ENCODE measurements at regions not wholly inside any gene's neighbourhood (a gene's known extent, or its start where the extent isn't known, plus 50 kb on each side); places are given as distances from the start of the nearest gene placed in this dataset.

DNA sequence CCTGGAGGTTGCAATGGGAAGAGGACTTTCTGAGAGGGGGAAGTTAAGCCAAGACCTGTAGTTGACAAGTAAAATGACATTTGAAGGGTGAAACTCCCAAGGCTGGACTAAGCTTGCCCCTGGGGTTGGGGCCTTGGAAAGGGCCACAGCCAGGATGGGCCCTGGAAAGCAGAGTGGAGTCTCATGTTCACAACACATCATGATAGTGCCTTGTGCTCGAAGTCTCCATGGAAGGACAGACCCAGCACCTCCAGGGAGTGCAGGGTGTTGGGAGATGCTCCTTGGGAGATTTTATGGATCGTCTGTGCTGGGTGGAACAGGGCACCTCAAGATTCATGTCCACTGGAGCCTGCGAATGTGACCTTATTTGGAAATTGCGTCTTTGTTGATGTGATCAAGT, 55.6 kb upstream of the ACTRT2 start:
- H3K4me1 ChIP-seq (ENCODE audit: insufficient read depth, poor library complexity, severe bottlenecking) = no peaks in the 10 kb centered on the region
- ATAC-seq (ENCODE audit: low read depth) (no peak), DNase-seq (ENCODE audit: low spot score) (no peak)
- H3K27ac ChIP-seq (ENCODE audit: poor library complexity, severe bottlenecking) = no peak overlapping the region
- no peaks in the 10 kb centered on the region for H3K9me3 ChIP-seq (ENCODE audit: severe bottlenecking)
- no peaks in the 10 kb centered on the region for H3K27me3 ChIP-seq (ENCODE audit: insufficient read depth, poor library complexity, severe bottlenecking)
- H3K36me3 ChIP-seq (ENCODE audit: low read depth) = no peaks in the 10 kb centered on the region
- H3K4me3 ChIP-seq (ENCODE audit: severe bottlenecking) = no peak overlapping the region
- TF ChIP-seq, protein P1, sequence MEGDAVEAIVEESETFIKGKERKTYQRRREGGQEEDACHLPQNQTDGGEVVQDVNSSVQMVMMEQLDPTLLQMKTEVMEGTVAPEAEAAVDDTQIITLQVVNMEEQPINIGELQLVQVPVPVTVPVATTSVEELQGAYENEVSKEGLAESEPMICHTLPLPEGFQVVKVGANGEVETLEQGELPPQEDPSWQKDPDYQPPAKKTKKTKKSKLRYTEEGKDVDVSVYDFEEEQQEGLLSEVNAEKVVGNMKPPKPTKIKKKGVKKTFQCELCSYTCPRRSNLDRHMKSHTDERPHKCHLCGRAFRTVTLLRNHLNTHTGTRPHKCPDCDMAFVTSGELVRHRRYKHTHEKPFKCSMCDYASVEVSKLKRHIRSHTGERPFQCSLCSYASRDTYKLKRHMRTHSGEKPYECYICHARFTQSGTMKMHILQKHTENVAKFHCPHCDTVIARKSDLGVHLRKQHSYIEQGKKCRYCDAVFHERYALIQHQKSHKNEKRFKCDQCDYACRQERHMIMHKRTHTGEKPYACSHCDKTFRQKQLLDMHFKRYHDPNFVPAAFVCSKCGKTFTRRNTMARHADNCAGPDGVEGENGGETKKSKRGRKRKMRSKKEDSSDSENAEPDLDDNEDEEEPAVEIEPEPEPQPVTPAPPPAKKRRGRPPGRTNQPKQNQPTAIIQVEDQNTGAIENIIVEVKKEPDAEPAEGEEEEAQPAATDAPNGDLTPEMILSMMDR (IDR thresholded peaks at IDR 0.05; ENCODE audit: poor library complexity, severe bottlenecking) = no peak

DNA sequence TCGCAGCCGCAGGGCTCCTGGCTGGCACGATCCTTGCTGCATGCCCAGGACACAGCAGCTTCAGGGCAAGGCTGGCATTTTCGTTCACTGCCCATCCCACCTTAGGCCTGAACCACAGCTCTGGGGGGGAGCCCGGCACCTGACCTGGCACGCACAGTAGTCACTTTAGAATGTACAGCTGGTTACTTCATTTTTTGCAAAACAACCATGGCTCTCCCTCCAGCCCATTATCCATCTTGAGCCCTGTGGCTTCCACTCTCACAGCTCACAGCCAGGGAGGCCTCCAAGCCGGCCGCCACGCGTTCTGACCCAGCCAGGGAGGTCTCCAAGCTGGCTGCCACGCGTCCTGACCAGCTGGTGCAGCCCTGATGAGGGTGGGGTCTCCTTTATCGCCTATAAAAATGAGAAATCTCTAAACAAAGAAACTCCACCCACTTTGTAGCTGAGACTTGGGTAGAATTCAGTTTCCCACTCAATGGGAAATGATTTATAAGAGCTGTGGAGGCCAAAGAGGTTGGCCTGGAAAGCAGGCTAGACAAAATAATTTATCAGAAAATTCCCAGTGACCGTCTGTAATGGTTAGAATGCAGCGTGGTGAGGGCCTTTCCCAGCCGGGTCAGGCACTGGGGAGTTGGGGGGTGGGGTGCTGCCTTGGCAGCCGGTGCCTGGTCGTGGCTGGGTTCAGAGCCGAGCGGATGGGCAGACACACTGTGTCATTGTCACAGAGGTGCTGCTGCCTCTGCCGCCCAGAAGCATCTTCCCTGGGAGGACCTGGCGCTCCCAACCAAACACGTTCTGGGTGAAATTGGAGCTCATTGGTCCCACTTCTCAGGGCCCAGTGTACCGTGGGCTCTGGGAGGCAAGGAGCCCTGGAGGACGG, 54.6 kb upstream of the ACTRT2 start:
- no peaks in the 10 kb centered on the region for H3K4me1 ChIP-seq (ENCODE audit: insufficient read depth, poor library complexity, severe bottlenecking)
- ATAC-seq (ENCODE audit: low read depth) (no peak), DNase-seq (ENCODE audit: low spot score) (peak; percentile 29)
- H3K36me3 ChIP-seq (ENCODE audit: low read depth) = no peaks in the 10 kb centered on the region
- no peak overlapping the region for H3K27ac ChIP-seq (ENCODE audit: poor library complexity, severe bottlenecking)
- H3K4me3 ChIP-seq (ENCODE audit: severe bottlenecking) = no peak overlapping the region
- TF ChIP-seq, protein P1 (IDR thresholded peaks at IDR 0.05; ENCODE audit: poor library complexity, severe bottlenecking) = no peak
- H3K27me3 ChIP-seq (ENCODE audit: insufficient read depth, poor library complexity, severe bottlenecking) = no peaks in the 10 kb centered on the region
- no peaks in the 10 kb centered on the region for H3K9me3 ChIP-seq (ENCODE audit: severe bottlenecking)

DNA sequence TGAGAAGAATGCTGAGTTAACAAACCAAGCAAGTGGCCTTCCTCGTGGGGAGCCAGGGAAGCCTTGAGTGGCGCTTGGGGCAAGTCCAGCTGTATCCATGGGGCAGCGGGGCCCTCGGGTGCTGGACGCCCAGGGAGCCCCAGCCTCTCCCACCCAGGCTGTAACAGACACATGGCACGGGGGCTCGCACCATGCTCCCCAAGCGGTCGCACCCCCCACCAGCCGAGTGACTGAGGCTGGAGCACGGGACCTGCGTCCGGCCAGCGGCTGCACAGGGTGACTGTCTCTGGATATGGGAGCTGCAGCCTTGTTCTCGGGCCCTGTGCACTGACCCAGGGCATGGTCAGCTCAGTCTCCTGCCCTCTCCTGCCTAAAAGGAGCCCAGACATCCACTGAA, 53.9 kb upstream of the ACTRT2 start:
- TF ChIP-seq, protein P1 (IDR thresholded peaks at IDR 0.05; ENCODE audit: poor library complexity, severe bottlenecking) = no peak
- H3K27me3 ChIP-seq (ENCODE audit: insufficient read depth, poor library complexity, severe bottlenecking) = no peaks in the 10 kb centered on the region

DNA sequence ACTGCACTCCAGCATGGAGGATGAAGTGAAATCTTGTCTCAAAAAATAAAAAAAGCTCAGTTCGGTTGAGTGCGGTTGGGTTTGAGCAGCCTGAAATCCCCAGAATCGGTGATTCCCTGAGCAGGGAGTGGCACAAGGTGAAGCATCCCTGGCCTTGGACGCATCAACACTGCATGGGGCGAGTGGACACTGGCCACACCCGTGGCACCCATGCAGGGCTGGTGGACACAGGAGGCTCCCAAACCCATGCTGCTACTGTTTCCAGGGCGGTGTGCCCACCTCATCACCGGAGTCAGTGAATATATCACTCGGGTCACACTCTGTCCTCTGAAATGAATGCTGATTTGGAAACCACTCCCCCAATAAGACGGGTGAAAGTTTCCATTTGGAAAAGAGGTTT, 53.4 kb upstream of the ACTRT2 start:
- Histone ChIP-seq H3K27me3 (ENCODE audit: insufficient read depth, poor library complexity, severe bottlenecking) (no peaks in the 10 kb centered on the region), H3K4me1 (ENCODE audit: insufficient read depth, poor library complexity, severe bottlenecking) (no peaks in the 10 kb centered on the region), H3K36me3 (ENCODE audit: low read depth) (no peaks in the 10 kb centered on the region), H3K27ac (ENCODE audit: poor library complexity, severe bottlenecking) (no peak overlapping the region), H3K4me3 (ENCODE audit: severe bottlenecking) (no peak overlapping the region), H3K9me3 (ENCODE audit: severe bottlenecking) (no peaks in the 10 kb centered on the region)
- DNase-seq (ENCODE audit: low spot score) = peak; percentile 29
- TF ChIP-seq, protein P1 (IDR thresholded peaks at IDR 0.05; ENCODE audit: poor library complexity, severe bottlenecking) = no peak
- ATAC-seq (ENCODE audit: low read depth) = no peak

More for the DNA sequence above, 53.9 kb upstream of the ACTRT2 start:
- DNase-seq (ENCODE audit: low spot score) (peak; percentile 40), ATAC-seq (ENCODE audit: low read depth) (no peak)
- H3K4me3 ChIP-seq (ENCODE audit: severe bottlenecking) = no peak overlapping the region
- H3K4me1 ChIP-seq (ENCODE audit: insufficient read depth, poor library complexity, severe bottlenecking) = no peaks in the 10 kb centered on the region
- H3K9me3 ChIP-seq (ENCODE audit: severe bottlenecking) = no peaks in the 10 kb centered on the region
- H3K27ac ChIP-seq (ENCODE audit: poor library complexity, severe bottlenecking) = no peak overlapping the region
- H3K36me3 ChIP-seq (ENCODE audit: low read depth) = no peaks in the 10 kb centered on the region

DNA sequence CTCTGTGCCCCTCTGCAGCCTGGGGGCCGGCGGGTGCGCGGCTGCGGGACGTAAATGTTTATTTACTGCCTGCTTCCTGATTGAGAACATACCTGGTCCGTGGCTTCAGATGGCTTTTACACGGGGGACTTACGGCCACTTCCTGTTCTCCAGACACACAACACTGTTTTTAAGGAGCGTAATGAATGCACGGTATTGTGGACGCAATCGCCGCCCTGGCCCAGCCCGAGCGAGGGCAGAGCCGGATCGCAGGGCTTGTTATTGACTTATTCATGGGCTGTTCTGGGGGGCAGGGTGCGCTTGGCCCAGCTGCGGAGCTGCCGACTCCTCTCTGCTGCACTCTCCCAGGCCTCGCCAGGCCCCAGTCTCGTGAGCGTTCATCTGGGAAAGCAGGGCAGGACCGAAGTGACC, 52.8 kb upstream of the ACTRT2 start:
- Histone ChIP-seq H3K4me3 (ENCODE audit: severe bottlenecking) (no peak overlapping the region), H3K36me3 (ENCODE audit: low read depth) (no peaks in the 10 kb centered on the region), H3K9me3 (ENCODE audit: severe bottlenecking) (no peaks in the 10 kb centered on the region), H3K4me1 (ENCODE audit: insufficient read depth, poor library complexity, severe bottlenecking) (no peaks in the 10 kb centered on the region), H3K27me3 (ENCODE audit: insufficient read depth, poor library complexity, severe bottlenecking) (no peaks in the 10 kb centered on the region), H3K27ac (ENCODE audit: poor library complexity, severe bottlenecking) (no peak overlapping the region)
- TF ChIP-seq, protein P1 (IDR thresholded peaks at IDR 0.05; ENCODE audit: poor library complexity, severe bottlenecking) = no peak
- ATAC-seq (ENCODE audit: low read depth) (no peak), DNase-seq (ENCODE audit: low spot score) (peak; percentile 21)
